HG03378 (cell line): ENCODE measurements at regions not wholly inside any gene's neighbourhood (a gene's known extent, or its start where the extent isn't known, plus 50 kb on each side); places are given as distances from the start of the nearest gene placed in this dataset.

Experiments used
- ATAC-seq: cut with Tn5 transposase; IDR thresholded peaks from one replicate; pipeline ENCODE4 v1.9.1; 2021; ENCODE audit warnings: mild to moderate bottlenecking, moderate library complexity; ENCODE audit not compliant: unreplicated experiment

DNA sequence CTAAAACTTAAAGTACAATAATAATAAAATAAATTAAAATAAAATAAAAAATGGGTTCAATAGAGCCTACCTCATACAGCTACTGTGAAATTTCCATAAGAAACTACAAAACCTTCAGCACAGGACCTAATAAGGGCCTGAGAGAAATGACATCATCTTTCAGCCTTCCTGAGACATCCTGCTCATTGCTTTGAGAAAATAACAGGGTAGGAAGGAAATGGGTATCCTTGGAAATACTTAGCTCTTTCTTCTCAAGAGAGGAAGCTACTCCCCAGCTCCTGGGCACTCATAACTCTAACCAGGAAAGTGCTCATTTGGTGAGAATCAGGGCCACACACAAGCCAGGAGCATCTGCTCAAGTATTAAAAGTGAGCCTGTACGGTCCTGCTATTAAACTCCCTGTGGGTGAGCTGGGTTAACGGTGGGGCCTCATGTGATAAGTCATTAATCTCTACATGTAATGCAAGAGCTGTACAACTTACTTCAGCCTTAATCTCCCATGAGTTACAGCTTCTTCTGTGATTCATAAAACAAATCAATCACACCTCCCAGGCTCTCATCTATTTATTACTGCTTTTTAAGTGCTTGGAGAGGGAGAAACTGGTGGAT is 141.4 kb downstream of the MAFB start:
- no peak for ATAC-seq

DNA sequence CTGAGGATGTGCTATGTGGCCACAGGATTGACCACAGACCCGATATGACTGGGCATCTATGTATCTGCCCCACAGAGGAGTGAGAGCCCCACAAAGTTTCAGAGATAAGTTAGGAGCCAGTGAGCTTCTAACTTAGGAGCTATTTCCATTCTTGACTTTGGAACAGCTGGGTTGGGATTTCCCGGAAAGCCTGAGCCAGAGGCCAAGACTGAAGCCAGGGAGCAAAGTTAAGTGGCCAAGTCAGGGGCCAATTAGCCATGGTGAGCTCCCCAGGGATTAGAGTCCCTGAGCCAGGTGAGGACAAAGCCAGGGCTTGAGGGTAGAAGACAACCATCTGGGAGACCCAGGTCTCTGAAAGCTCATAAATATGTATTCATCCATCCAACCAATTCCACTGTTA is 143.6 kb downstream of the MAFB start:
- ATAC-seq = no peak

DNA sequence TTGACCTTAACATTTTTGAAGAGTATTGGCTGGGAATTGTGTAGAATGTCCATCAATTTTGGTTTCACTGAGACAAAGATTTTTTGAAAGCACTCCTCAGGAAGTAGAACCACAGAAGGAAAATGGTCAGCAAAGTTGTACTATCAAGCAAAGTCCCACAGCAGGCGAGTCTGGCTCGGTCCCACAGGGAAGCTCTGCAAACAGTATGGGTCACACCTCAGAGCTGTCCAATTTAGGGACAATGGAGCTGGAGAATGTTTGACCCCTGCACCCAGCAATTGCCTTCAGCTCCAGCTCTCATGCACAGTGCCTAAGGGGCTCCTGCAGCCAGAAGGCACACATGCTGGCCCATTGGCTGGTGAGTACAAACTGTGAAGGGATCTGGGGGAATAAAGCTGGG is 147.0 kb downstream of the MAFB start:
- ATAC-seq = no peak

DNA sequence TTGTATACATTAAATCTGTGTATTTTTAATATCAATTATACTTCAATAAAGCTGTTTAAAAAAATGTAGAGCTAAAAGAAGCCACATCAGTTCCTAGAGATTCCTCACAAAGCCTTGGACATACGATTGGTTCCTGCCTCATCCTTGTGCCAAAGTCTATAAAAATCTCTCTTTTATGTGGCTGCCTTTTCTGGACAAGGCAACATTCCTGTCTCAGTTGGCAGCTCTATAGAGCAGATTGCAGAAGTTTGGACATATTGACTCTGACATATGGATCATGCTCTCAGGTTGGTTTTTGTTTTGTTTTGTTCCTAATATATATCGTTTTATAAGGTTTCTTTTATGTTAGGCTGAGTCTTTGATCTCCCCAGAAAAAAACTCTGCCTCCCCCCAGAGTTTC is 148.9 kb downstream of the MAFB start:
- ATAC-seq = no peak

- no peak for ATAC-seq
These were observed 150.9 kb downstream of the MAFB start for GRCh38 chr20:40538131-40538530.

DNA sequence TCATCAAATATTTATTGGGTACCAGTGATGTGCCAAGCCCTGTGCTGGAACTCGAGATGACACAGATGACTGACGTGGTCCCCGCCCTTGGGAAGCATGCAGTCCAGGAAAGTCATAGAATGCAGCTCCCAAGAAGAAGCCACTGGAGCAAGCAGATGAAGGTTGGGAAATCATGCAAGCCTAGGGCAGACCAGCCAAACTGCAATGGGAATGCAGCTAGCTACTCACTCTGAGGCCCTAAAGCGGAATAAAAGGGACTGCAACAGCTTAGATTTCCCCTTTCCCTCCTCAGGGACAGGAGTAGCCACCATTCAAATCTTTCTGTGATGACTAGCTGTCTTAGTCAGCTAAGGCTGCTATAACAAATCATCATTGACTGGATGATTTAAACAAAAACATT is 152.2 kb downstream of the MAFB start:
- ATAC-seq = no peak

GRCh38 chr20:40535816-40536215 is 153.2 kb downstream of the MAFB start:
- ATAC-seq = no peak

DNA sequence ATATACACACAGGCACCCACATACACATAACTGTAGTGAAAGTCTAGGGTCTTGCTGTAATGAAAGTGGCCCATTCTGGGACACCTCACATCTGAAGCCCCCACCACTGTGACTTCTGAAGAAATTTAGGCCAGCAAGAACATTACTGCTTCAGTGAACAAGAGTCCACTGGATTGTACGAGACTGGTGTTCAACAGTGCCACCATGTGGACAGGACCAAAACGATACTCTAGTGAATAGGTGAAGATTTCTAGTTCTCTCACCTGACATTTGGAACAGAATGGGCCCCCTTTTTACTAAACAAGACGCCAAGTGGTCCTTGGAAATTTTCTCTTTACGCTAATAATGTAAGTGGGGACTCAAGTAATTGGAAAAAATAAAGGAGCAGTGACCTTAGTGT is 156.9 kb downstream of the MAFB start:
- ATAC-seq = no peak

DNA sequence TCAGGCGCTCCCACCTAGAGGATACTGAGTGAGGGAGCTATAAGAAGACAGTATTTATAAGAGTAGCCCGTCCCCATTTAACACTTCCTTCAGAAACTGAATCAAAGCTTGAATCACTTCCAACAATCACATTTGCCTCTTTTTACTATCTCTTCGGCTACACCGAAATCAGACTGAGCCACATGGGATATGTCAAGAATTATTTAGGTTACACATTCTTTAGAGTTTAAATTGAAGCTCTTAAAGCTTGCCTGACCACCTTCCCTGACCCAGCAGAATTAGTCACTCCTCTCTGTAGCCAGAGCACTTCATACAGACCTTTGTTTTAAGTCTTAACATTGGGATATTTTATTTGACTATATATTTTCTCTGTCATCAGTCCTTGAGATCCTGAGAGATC is 163.7 kb downstream of the MAFB start:
- no peak for ATAC-seq

DNA sequence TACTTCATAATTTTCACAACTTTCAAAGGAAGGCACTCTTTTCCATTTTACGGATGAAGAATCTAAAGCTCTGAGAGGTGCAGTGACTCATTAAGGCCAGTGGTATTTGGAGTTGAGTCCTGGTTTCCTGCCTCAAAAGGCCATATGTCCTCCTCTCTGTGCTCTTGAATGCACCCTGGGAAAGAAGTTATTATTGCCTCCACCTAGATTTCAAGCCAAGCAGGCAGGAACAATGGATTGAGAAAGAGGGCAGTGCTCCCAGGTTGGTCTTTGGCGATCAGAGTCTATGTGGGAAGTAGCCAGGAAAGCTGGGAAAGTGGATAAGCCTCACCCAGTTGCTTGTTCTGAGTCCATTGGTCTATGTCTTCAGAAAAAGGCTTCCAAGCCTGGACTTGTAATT is 165.0 kb downstream of the MAFB start:
- ATAC-seq = no peak

GRCh38 chr20:40522405-40522804 is 166.6 kb downstream of the MAFB start:
- no peak for ATAC-seq

- ATAC-seq = no peak
These were observed 167.1 kb downstream of the MAFB start for GRCh38 chr20:40521962-40522361.

- ATAC-seq = no peak
These were observed 169.1 kb downstream of the MAFB start for GRCh38 chr20:40519918-40520317.

DNA sequence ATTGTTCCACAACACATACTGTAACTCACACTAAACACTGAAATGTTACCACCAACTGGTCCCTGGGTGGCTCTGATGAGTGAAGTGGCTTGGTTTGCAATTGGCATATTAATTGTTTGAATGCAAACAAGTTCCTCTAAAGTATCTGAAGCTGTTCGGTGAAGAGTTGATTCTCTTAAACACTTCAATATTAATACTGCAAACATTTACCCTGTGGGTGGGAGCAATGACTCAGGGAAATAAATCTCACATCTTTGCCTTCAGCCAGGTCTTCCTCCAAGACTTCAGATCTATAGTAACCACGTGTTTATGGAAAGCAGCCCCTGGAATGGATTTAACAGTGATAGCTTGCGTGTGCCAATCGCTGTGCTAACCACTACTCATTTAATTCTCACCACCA is 176.0 kb downstream of the MAFB start:
- ATAC-seq = no peak

DNA sequence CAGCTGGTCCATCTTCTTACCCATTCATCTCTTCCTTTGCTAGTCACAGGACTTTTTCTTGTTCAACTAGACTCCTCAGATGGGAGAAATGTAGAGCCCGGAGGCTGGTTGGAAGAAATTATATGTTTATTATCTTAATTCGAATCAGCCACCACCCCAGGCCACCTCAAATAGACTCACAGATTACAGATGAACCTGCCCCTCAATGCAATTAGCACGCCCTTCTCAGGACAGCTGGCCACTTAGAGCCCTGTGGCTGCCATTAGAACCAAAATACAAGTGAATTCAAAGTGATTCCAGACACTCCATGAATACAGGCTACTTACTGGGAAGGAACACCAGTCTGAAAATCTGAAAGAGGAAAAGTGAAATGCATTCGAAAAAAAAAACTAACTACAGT is 176.4 kb downstream of the MAFB start:
- ATAC-seq = no peak

- no peak for ATAC-seq
These were observed 177.6 kb downstream of the MAFB start for GRCh38 chr20:40511478-40511877.

GRCh38 chr20:40510622-40511021 is 178.4 kb downstream of the MAFB start:
- no peak for ATAC-seq

GRCh38 chr20:40508821-40509220 is 180.2 kb downstream of the MAFB start:
- no peak for ATAC-seq

- no peak for ATAC-seq
These were observed 182.5 kb downstream of the MAFB start for GRCh38 chr20:40506537-40506939.

- ATAC-seq = no peak
These were observed 185.9 kb downstream of the MAFB start for GRCh38 chr20:40503119-40503518.

GRCh38 chr20:40502576-40502975 is 186.5 kb downstream of the MAFB start:
- no peak for ATAC-seq

GRCh38 chr20:40499391-40499790 is 189.6 kb downstream of the MAFB start:
- ATAC-seq = no peak

DNA sequence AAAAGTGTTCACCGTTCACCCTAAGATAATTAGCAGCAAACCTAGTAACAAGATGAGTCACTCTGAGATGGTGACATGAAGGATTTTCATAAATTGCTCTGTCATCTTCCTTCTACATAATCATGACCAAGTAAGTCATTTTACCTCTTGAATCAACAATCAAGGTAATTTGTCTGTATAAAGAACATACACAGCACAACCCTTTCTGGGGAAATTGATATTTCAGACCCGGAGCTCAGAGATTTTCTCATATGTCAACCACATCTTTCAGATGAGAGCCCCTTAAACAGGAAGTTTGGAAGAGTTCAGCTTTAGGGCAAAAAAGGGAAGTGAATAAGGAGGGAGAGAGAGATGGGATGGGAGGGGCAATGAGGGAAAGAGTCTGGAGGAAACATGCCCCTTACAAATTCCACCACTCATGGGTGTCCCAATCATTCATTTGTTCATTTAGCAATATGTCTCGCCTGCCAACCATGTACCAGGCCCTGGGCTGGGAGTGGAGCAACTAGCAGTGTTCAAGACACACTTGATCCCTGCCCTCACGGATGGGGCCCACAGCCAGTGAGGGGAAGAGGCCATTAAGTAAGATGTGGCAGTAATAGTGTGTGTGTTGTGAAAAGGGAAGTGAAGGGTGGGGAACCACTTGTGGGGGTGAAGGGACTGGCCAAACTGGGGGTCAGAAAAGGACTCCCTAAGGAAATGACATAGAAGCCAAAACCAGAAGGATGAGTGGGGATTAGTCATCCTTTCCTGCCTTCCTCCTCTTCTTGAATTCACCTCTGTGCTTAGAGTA is 190.9 kb downstream of the MAFB start:
- ATAC-seq = no peak
